ENCODE measurements at regions not wholly inside any gene's neighbourhood (a gene's known extent, or its start where the extent isn't known, plus 50 kb on each side); places are given as distances from the start of the nearest gene placed in this dataset.

GRCh38 chr2:63788071-63788470 lies 53.6 kb upstream of the UGP2 start:
- DNase-seq (no peak), ATAC-seq (ENCODE audit: low read depth in 2 of 2) (no peak)
- Mint-ChIP-seq H3K27ac (no peak overlapping the region), H3K4me3 (no peak overlapping the region), H3K4me1 (no peaks in the 10 kb centered on the region), H3K9me3 (peaks cover 0 to 5% (median 0%) of the 10 kb centered on the region in 7 donors), H3K27me3 (no peaks in the 10 kb centered on the region), H3K36me3 (no peaks in the 10 kb centered on the region)
- no peak overlapping the region for H3K4me3 ChIP-seq (ENCODE audit: low read depth, low read length)
- H3K27me3 ChIP-seq (ENCODE audit: control insufficient read depth, insufficient read depth, low read length), result no peaks in the 10 kb centered on the region
- H3K36me3 ChIP-seq (ENCODE audit: control insufficient read depth, insufficient read depth, low read length), result no peaks in the 10 kb centered on the region
- H3K4me1 ChIP-seq (ENCODE audit: control insufficient read depth, insufficient read depth, low read length, poor library complexity, severe bottlenecking), result no peaks in the 10 kb centered on the region
- H3K9me3 ChIP-seq (ENCODE audit: control insufficient read depth in 2 of 2, low read length in 2 of 2), result no peaks in the 10 kb centered on the region
- no peak overlapping the region for H3K27ac ChIP-seq (ENCODE audit: insufficient read depth, low read length, poor library complexity, severe bottlenecking)

- Histone ChIP-seq H3K36me3 (ENCODE audit: control insufficient read depth, insufficient read depth, low read length) (no peaks in the 10 kb centered on the region), H3K9me3 (ENCODE audit: control insufficient read depth in 2 of 2, low read length in 2 of 2) (no peaks in the 10 kb centered on the region), H3K4me3 (ENCODE audit: low read depth, low read length) (no peak overlapping the region), H3K27me3 (ENCODE audit: control insufficient read depth, insufficient read depth, low read length) (no peaks in the 10 kb centered on the region), H3K4me1 (ENCODE audit: control insufficient read depth, insufficient read depth, low read length, poor library complexity, severe bottlenecking) (no peaks in the 10 kb centered on the region), H3K27ac (ENCODE audit: insufficient read depth, low read length, poor library complexity, severe bottlenecking) (no peak overlapping the region)
- Mint-ChIP-seq H3K4me3 (no peak overlapping the region), H3K9me3 (peaks cover 0 to 5% (median 0%) of the 10 kb centered on the region in 7 donors), H3K36me3 (no peaks in the 10 kb centered on the region), H3K27me3 (no peaks in the 10 kb centered on the region), H3K27ac (no peak overlapping the region), H3K4me1 (no peaks in the 10 kb centered on the region)
- ATAC-seq (ENCODE audit: low read depth in 2 of 2), result no peak
- no peak for DNase-seq
These were observed 52.2 kb upstream of the UGP2 start for GRCh38 chr2:63789338-63790020.

GRCh38 chr2:63790491-63790890 lies 51.2 kb upstream of the UGP2 start:
- H3K36me3 ChIP-seq (ENCODE audit: control insufficient read depth, insufficient read depth, low read length), result no peaks in the 10 kb centered on the region
- H3K9me3 ChIP-seq (ENCODE audit: control insufficient read depth in 2 of 2, low read length in 2 of 2), result no peaks in the 10 kb centered on the region
- no peaks in the 10 kb centered on the region for H3K27me3 ChIP-seq (ENCODE audit: control insufficient read depth, insufficient read depth, low read length)
- H3K4me3 ChIP-seq (ENCODE audit: low read depth, low read length), result no peak overlapping the region
- H3K27me3 Mint-ChIP-seq, result no peaks in the 10 kb centered on the region
- DNase-seq (no peak), ATAC-seq (ENCODE audit: low read depth in 2 of 2) (no peak)
- H3K9me3 Mint-ChIP-seq, result peaks cover 0 to 5% (median 0%) of the 10 kb centered on the region in 7 donors
- peak overlapping the region in 1 of 3 donors; percentile 2 for H3K27ac Mint-ChIP-seq
- no peaks in the 10 kb centered on the region for H3K36me3 Mint-ChIP-seq
- no peak overlapping the region for H3K27ac ChIP-seq (ENCODE audit: insufficient read depth, low read length, poor library complexity, severe bottlenecking)
- H3K4me1 ChIP-seq (ENCODE audit: control insufficient read depth, insufficient read depth, low read length, poor library complexity, severe bottlenecking), result no peaks in the 10 kb centered on the region
- no peak overlapping the region for H3K4me3 Mint-ChIP-seq
- peaks cover 0 to 3% (median 0%) of the 10 kb centered on the region in 4 donors for H3K4me1 Mint-ChIP-seq

GRCh38 chr2:63790906-63791305 lies 50.8 kb upstream of the UGP2 start:
- Histone ChIP-seq H3K9me3 (ENCODE audit: control insufficient read depth in 2 of 2, low read length in 2 of 2) (no peaks in the 10 kb centered on the region), H3K27ac (ENCODE audit: insufficient read depth, low read length, poor library complexity, severe bottlenecking) (no peak overlapping the region), H3K27me3 (ENCODE audit: control insufficient read depth, insufficient read depth, low read length) (no peaks in the 10 kb centered on the region), H3K36me3 (ENCODE audit: control insufficient read depth, insufficient read depth, low read length) (no peaks in the 10 kb centered on the region), H3K4me1 (ENCODE audit: control insufficient read depth, insufficient read depth, low read length, poor library complexity, severe bottlenecking) (no peaks in the 10 kb centered on the region), H3K4me3 (ENCODE audit: low read depth, low read length) (no peak overlapping the region)
- Mint-ChIP-seq H3K4me1 (peaks cover 0 to 4% (median 0%) of the 10 kb centered on the region in 4 donors), H3K27me3 (no peaks in the 10 kb centered on the region), H3K4me3 (no peak overlapping the region), H3K36me3 (no peaks in the 10 kb centered on the region), H3K27ac (no peak overlapping the region), H3K9me3 (peaks cover 0 to 5% (median 0%) of the 10 kb centered on the region in 7 donors)
- ATAC-seq (ENCODE audit: low read depth in 2 of 2), result no peak
- no peak for DNase-seq

DNA sequence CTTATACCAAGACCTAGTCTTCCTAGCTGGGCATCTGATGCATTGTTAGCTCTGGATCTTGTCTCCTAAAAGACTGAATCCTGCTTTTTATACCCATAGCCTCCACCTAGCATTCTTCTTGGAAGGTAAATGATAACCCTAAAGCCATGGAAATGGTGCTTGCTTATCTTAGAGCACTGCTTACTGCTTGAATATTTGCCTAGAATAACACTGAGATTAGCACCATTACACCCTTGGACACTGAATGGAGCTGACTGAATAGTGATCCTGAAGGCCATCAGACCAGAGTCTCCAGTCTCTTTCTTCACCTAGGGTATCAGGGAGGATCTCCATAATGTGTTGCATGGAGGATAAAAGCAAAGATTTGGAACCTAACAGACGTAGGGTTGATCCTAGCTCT lies 50.3 kb upstream of the UGP2 start:
- ATAC-seq (ENCODE audit: low read depth in 2 of 2), result no peak
- no peak overlapping the region for H3K4me3 ChIP-seq (ENCODE audit: low read depth, low read length)
- H3K9me3 ChIP-seq (ENCODE audit: control insufficient read depth in 2 of 2, low read length in 2 of 2), result no peaks in the 10 kb centered on the region
- Mint-ChIP-seq H3K4me3 (no peak overlapping the region), H3K9me3 (peaks cover 0 to 5% (median 0%) of the 10 kb centered on the region in 7 donors), H3K27ac (no peak overlapping the region), H3K36me3 (no peaks in the 10 kb centered on the region), H3K4me1 (peaks cover 0 to 4% (median 0%) of the 10 kb centered on the region in 4 donors), H3K27me3 (no peaks in the 10 kb centered on the region)
- DNase-seq, result no peak
- no peaks in the 10 kb centered on the region for H3K4me1 ChIP-seq (ENCODE audit: control insufficient read depth, insufficient read depth, low read length, poor library complexity, severe bottlenecking)
- no peaks in the 10 kb centered on the region for H3K36me3 ChIP-seq (ENCODE audit: control insufficient read depth, insufficient read depth, low read length)
- no peaks in the 10 kb centered on the region for H3K27me3 ChIP-seq (ENCODE audit: control insufficient read depth, insufficient read depth, low read length)
- no peak overlapping the region for H3K27ac ChIP-seq (ENCODE audit: insufficient read depth, low read length, poor library complexity, severe bottlenecking)

All from CD4-positive, CD25-positive, alpha-beta regulatory T cell (primary cell).